ENCODE measurements at regions not wholly inside any gene's neighbourhood (a gene's known extent, or its start where the extent isn't known, plus 50 kb on each side); places are given as distances from the start of the nearest gene placed in this dataset.

DNA sequence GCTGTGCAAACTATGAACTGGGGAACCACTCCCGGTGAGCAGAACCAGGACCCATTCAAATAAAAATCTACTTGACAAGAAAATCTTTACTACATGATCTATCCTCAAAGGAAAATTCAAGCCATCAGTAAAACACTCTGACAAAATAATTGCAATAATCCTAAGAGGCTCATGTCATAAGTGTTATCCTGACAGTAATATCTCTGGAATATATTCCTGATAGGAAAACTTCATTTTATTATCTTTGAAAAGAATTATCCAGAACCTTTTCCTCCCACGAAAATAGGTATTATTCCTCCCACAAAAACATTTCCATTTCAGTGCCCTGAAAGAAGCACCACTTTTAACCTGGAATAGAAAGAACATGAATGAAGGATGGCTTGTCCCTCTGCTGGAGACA lies 357.7 kb upstream of the PCDH7 start:
- no peak overlapping the region for H3K14ac ChIP-seq (ENCODE audit: insufficient read length)
- no peaks in the 10 kb centered on the region for H3K79me2 ChIP-seq (ENCODE audit: control insufficient read depth in 1 of 2, insufficient read depth in 2 of 2, low read length in 2 of 2)
- no peak overlapping the region for H2BK12ac ChIP-seq (ENCODE audit: low read depth, low read length)
- H3K27ac ChIP-seq (ENCODE audit: low read depth, low read length), result no peak overlapping the region
- H2AK5ac ChIP-seq (ENCODE audit: low read depth, low read length), result no peak overlapping the region
- H2BK15ac ChIP-seq (ENCODE audit: low read length), result no peak overlapping the region
- no peak overlapping the region for H3K18ac ChIP-seq (ENCODE audit: extremely low read depth, low read length)
- FAIRE-seq (no peak), DNase-seq (ENCODE audit: low read depth in 1 of 2, low spot score in 2 of 2) (no peak)
- H3K9ac ChIP-seq (replicated peaks in 1 of 4; ENCODE audit: extremely low read depth in 1 of 4, low read depth in 3 of 4, low read length in 3 of 4), result no peak overlapping the region
- no peaks in the 10 kb centered on the region for H4K20me1 ChIP-seq (replicated peaks in 1 of 2; ENCODE audit: control insufficient read depth in 1 of 2, insufficient read depth in 2 of 2, low read length in 2 of 2)
- no peaks in the 10 kb centered on the region for H3K4me1 ChIP-seq (replicated peaks in 1 of 4; ENCODE audit: control insufficient read depth in 3 of 4, insufficient read depth in 4 of 4, low read length in 3 of 4)
- H2BK5ac ChIP-seq (ENCODE audit: low read depth, low read length), result no peak overlapping the region
- H4K91ac ChIP-seq (replicated peaks; ENCODE audit: insufficient read length, low read length), result no peak overlapping the region
- H3K23ac ChIP-seq (ENCODE audit: insufficient read length), result no peak overlapping the region
- H4K5ac ChIP-seq (ENCODE audit: insufficient read length, low read depth, low read length), result no peak overlapping the region
- H3K23me2 ChIP-seq (ENCODE audit: low read depth, low read length), result no peaks in the 10 kb centered on the region
- H3K4me2 ChIP-seq (ENCODE audit: insufficient read depth in 1 of 2, low read depth in 2 of 2, low read length in 2 of 2), result no peak overlapping the region
- TF ChIP-seq ZNF274 (IDR thresholded peaks at IDR 0.05; ENCODE audit: borderline replicate concordance, extremely low read depth, low read length) (no peak), RAD21 (IDR thresholded peaks at IDR 0.05 in 1 of 2, conservative IDR thresholded peaks at IDR 0.05 in 1 of 2; ENCODE audit: low read depth in 2 of 2, low read length in 2 of 2) (no peak), ATF3 (IDR thresholded peaks at IDR 0.05; ENCODE audit: insufficient read depth, low read depth, low read length) (no peak), HDAC6 (IDR thresholded peaks at IDR 0.05; ENCODE audit: low read depth, low read length) (no peak), CHD1 (IDR thresholded peaks at IDR 0.05; ENCODE audit: low read depth, low read length) (no peak), RNF2 (IDR thresholded peaks at IDR 0.05; ENCODE audit: borderline replicate concordance, low read depth, low read length, missing control alignments, poor library complexity, severe bottlenecking) (no peak), JUND (IDR thresholded peaks at IDR 0.05; ENCODE audit: low read length) (no peak), SUZ12 (IDR thresholded peaks at IDR 0.05; ENCODE audit: low read length) (no peak), CBX8 (IDR thresholded peaks at IDR 0.05; ENCODE audit: borderline replicate concordance, low read depth, low read length) (no peak), JUN (IDR thresholded peaks at IDR 0.05; ENCODE audit: low read depth, low read length) (no peak), POU5F1 (IDR thresholded peaks at IDR 0.05; ENCODE audit: low read depth, low read length) (no peak)
- TF ChIP-seq, protein P1, sequence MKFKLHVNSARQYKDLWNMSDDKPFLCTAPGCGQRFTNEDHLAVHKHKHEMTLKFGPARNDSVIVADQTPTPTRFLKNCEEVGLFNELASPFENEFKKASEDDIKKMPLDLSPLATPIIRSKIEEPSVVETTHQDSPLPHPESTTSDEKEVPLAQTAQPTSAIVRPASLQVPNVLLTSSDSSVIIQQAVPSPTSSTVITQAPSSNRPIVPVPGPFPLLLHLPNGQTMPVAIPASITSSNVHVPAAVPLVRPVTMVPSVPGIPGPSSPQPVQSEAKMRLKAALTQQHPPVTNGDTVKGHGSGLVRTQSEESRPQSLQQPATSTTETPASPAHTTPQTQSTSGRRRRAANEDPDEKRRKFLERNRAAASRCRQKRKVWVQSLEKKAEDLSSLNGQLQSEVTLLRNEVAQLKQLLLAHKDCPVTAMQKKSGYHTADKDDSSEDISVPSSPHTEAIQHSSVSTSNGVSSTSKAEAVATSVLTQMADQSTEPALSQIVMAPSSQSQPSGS (IDR thresholded peaks at IDR 0.05; ENCODE audit: low read length), result no peak
- no peak overlapping the region for H3K4me3 ChIP-seq (ENCODE audit: extremely low read depth in 1 of 4, insufficient read depth in 2 of 4, low read depth in 3 of 4, low read length in 4 of 4)
- H3K79me1 ChIP-seq (ENCODE audit: low read depth, low read length), result no peaks in the 10 kb centered on the region
- no peak overlapping the region for H3K56ac ChIP-seq (replicated peaks; ENCODE audit: insufficient read length, low read depth, low read length)
- POLR2A ChIA-PET (ENCODE audit: partially characterized antibody), result no interaction called here
- H3K27me3 ChIP-seq (replicated peaks in 1 of 4; ENCODE audit: control insufficient read depth in 3 of 4, extremely low read depth in 1 of 4, insufficient read depth in 3 of 4, low read length in 3 of 4), result no peaks in the 10 kb centered on the region
- no peak overlapping the region for H2BK20ac ChIP-seq (ENCODE audit: low read length)
- H3K4ac ChIP-seq (replicated peaks; ENCODE audit: insufficient read length, low read depth, low read length), result no peak overlapping the region
- no peak overlapping the region for H2AFZ ChIP-seq (ENCODE audit: low read length)
- CTCF ChIA-PET (ENCODE audit: partially characterized antibody), result interaction anchor here (0.7 kb wide), 1 partner anchor 1589 kb away, joined by 3 read pairs; no protein-coding TSS in a partner anchor
- H4K8ac ChIP-seq (ENCODE audit: extremely low read depth, insufficient read depth, low read length), result no peak overlapping the region
- H3K9me3 ChIP-seq (ENCODE audit: insufficient read depth in 2 of 2, low read depth in 1 of 2, low read length in 1 of 2), result no peaks in the 10 kb centered on the region
- no peaks in the 10 kb centered on the region for H3K36me3 ChIP-seq (ENCODE audit: control insufficient read depth in 2 of 4, insufficient read depth in 4 of 4, low read length in 3 of 4)
- H2BK120ac ChIP-seq (replicated peaks; ENCODE audit: low read depth, low read length), result no peak overlapping the region
- 94% methylated on average over 2 of the region's 2 CpGs; no CpG with 5 or more reads in 1 of the 2 experiments for WGBS, 2 experiments (ENCODE audit: extremely low coverage in 1 of 2, insufficient coverage in 1 of 2, insufficient read length in 1 of 2, insufficient replicate concordance in 2 of 2, low coverage in 1 of 2, low lambda C conversion rate in 2 of 2, missing lambda C conversion rate in 1 of 2)
